A549 (cell line): ENCODE measurements at regions not wholly inside any gene's neighbourhood (a gene's known extent, or its start where the extent isn't known, plus 50 kb on each side); places are given as distances from the start of the nearest gene placed in this dataset.

ENCODE experiments used
- CBX8 ChIP-seq: fragments of 200-600 bp; sonication (generic); IDR thresholded peaks from 2 replicates; pipeline ENCODE4 v1.6.1; 2016
- CHD2 ChIP-seq: fragments of 150-350 bp; IDR thresholded peaks from 2 replicates; pipeline ENCODE4 v1.6.1; 2014; ENCODE audit warnings: low read length; ENCODE audit not compliant: partially characterized antibody
- CHD4 ChIP-seq: fragments of 200-600 bp; sonication (generic); IDR thresholded peaks from 2 replicates; pipeline ENCODE4 v1.6.1; 2016; ENCODE audit warnings: antibody characterized with exemption, mild to moderate bottlenecking, borderline replicate concordance
- EP300 ChIP-seq, 2 experiments: fragments of >200 bp; sonication (Bioruptor Twin); formaldehyde crosslinking; IDR thresholded peaks; 2 replicates in 1 of 2; 3 replicates in 1 of 2; pipeline ENCODE4 v1.6.1; 2016 to 2017
- FOSL2 ChIP-seq, 2 experiments: fragments of 450-650 bp in 1 of 2; fragments of >200 bp in 1 of 2; sonication (Bioruptor Twin) in 1 of 2; formaldehyde crosslinking; IDR thresholded peaks; 2 replicates each; pipeline versions ENCODE4 v1.5.0 to v1.6.1; 2016 to 2020; ENCODE audit warnings: mild to moderate bottlenecking in 1 of 2, moderate library complexity in 1 of 2
- MAFK ChIP-seq: fragments of 450-650 bp; IDR thresholded peaks from 2 replicates; pipeline ENCODE4 v1.6.1; 2014; ENCODE audit not compliant: partially characterized antibody
- NFE2L2 ChIP-seq: fragments of 150-350 bp; conservative IDR thresholded peaks from 2 replicates; pipeline ENCODE4 v1.6.1; 2014; ENCODE audit warnings: low read length
- POLR2A ChIP-seq: IDR thresholded peaks from 2 replicates; pipeline ENCODE4 v1.6.1; 2012; ENCODE audit warnings: mild to moderate bottlenecking, low read length
- RFX5 ChIP-seq: fragments of 450-650 bp; IDR thresholded peaks from 2 replicates; pipeline ENCODE4 v1.7.1; 2014; ENCODE audit warnings: antibody characterized with exemption, mild to moderate bottlenecking, moderate library complexity
- TF ChIP-seq, protein P1 (sequence below): IDR thresholded peaks from 2 replicates; pipeline ENCODE4 v1.6.1; 2012; ENCODE audit warnings: low read depth, borderline replicate concordance
- TF ChIP-seq, protein P2 (sequence below): fragments of >200 bp; sonication (Bioruptor Twin); formaldehyde crosslinking; IDR thresholded peaks from 3 replicates; pipeline ENCODE4 v1.5.1; 2016
- TF ChIP-seq, protein P3 (sequence below): IDR thresholded peaks from 2 replicates; pipeline ENCODE4 v1.6.1; 2012
- TF ChIP-seq, protein P4 (sequence below): IDR thresholded peaks from 2 replicates; pipeline ENCODE4 v1.6.1; 2012
- TF ChIP-seq, protein P5 (sequence below): fragments of >200 bp; sonication (Bioruptor Twin); formaldehyde crosslinking; IDR thresholded peaks from 3 replicates; pipeline ENCODE4 v1.6.1; 2016

DNA sequence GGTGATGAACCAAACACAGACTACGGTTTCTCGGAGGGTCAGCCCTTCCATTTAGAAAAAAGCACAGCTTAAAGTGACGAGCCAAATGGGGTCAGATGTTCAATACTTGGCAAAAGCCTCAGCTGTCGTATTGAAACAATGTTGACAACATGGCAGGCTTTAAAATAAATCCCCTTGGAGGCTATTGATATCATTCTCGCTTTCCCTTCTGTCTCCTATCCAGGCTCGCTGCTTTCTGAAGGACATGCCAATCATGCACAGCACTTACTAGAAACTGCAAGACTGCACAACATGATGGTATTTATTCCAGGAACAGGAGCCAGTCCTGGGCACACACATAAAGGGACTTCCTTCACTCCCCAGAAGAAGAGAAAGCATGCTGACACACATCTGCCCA lies 137.9 kb downstream of the SLC7A11 start:
- TF ChIP-seq, protein P1, sequence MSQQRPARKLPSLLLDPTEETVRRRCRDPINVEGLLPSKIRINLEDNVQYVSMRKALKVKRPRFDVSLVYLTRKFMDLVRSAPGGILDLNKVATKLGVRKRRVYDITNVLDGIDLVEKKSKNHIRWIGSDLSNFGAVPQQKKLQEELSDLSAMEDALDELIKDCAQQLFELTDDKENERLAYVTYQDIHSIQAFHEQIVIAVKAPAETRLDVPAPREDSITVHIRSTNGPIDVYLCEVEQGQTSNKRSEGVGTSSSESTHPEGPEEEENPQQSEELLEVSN: no peak
- TF ChIP-seq, protein P2, sequence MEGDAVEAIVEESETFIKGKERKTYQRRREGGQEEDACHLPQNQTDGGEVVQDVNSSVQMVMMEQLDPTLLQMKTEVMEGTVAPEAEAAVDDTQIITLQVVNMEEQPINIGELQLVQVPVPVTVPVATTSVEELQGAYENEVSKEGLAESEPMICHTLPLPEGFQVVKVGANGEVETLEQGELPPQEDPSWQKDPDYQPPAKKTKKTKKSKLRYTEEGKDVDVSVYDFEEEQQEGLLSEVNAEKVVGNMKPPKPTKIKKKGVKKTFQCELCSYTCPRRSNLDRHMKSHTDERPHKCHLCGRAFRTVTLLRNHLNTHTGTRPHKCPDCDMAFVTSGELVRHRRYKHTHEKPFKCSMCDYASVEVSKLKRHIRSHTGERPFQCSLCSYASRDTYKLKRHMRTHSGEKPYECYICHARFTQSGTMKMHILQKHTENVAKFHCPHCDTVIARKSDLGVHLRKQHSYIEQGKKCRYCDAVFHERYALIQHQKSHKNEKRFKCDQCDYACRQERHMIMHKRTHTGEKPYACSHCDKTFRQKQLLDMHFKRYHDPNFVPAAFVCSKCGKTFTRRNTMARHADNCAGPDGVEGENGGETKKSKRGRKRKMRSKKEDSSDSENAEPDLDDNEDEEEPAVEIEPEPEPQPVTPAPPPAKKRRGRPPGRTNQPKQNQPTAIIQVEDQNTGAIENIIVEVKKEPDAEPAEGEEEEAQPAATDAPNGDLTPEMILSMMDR: no peak
- TF ChIP-seq, protein P3, sequence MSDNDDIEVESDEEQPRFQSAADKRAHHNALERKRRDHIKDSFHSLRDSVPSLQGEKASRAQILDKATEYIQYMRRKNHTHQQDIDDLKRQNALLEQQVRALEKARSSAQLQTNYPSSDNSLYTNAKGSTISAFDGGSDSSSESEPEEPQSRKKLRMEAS: no peak
- TF ChIP-seq FOSL2 (IDR thresholded peaks at IDR 0.05) (no peak), FOSL2 (CRISPR knock-in tag; IDR thresholded peaks at IDR 0.05) (no peak), NFE2L2 (no peak), EP300 (IDR thresholded peaks at IDR 0.05) (no peak), RFX5 (no peak), MAFK (no peak), CHD2 (no peak), CHD4 (no peak), CBX8 (no peak), POLR2A (no peak)
- TF ChIP-seq, protein P4, sequence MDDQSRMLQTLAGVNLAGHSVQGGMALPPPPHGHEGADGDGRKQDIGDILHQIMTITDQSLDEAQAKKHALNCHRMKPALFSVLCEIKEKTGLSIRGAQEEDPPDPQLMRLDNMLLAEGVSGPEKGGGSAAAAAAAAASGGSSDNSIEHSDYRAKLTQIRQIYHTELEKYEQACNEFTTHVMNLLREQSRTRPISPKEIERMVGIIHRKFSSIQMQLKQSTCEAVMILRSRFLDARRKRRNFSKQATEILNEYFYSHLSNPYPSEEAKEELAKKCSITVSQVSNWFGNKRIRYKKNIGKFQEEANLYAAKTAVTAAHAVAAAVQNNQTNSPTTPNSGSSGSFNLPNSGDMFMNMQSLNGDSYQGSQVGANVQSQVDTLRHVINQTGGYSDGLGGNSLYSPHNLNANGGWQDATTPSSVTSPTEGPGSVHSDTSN: no peak
- TF ChIP-seq, protein P5, sequence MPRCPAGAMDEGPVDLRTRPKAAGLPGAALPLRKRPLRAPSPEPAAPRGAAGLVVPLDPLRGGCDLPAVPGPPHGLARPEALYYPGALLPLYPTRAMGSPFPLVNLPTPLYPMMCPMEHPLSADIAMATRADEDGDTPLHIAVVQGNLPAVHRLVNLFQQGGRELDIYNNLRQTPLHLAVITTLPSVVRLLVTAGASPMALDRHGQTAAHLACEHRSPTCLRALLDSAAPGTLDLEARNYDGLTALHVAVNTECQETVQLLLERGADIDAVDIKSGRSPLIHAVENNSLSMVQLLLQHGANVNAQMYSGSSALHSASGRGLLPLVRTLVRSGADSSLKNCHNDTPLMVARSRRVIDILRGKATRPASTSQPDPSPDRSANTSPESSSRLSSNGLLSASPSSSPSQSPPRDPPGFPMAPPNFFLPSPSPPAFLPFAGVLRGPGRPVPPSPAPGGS: no peak
